Panc1 (cell line): ENCODE measurements at regions not wholly inside any gene's neighbourhood (a gene's known extent, or its start where the extent isn't known, plus 50 kb on each side); places are given as distances from the start of the nearest gene placed in this dataset.

ENCODE experiments used
- ATAC-seq: fragments of 200-7000 bp; cut with Tn5 transposase; 2 replicates; pipeline ENCODE4 v1.9.1; 2020; ENCODE audit warnings: mild to moderate bottlenecking, moderate library complexity
- BruUV-seq: library from RNA; stranded (reverse); fragments of 400-500 nt; replicated peaks from 2 replicates; lab custom pipeline; 2021; lab: Mats Ljungman, UMichigan
- CTCF ChIA-PET: fragments of 300-600 bp; sonication (Branson Sonifier 250); formaldehyde crosslinking; loops from one replicate; lab custom pipeline; 2022; ENCODE audit warnings: antibody characterized with exemption; lab: Charles Lee
- POLR2A ChIA-PET: fragments of 300-600 bp; sonication (Branson Sonifier 250); formaldehyde crosslinking; loops from one replicate; lab custom pipeline; 2022; ENCODE audit warnings: antibody characterized with exemption; lab: Charles Lee
- DNase-seq: peaks from one replicate; pipeline ENCODE4 v3.0.0-alpha.2; 2010; ENCODE audit warnings: low read depth, low spot score
- H3K27ac ChIP-seq: 2 replicates; pipeline ENCODE4 v1.5.1; 2011; ENCODE audit warnings: mild to moderate bottlenecking, low read length, inconsistent platforms
- H3K27me3 ChIP-seq: fragments of 200-500 bp; sonication (Bioruptor generic); 2 replicates; pipeline ENCODE4 v1.6.0; 2014; ENCODE audit warnings: low read length, inconsistent platforms; ENCODE audit not compliant: control insufficient read depth, insufficient read depth
- H3K36me3 ChIP-seq: fragments of 200-500 bp; sonication (Bioruptor generic); 2 replicates; pipeline ENCODE4 v1.5.1; 2014; ENCODE audit warnings: inconsistent platforms, mild to moderate bottlenecking, low read length, moderate library complexity; ENCODE audit not compliant: control insufficient read depth, insufficient read depth
- H3K4me1 ChIP-seq: 2 replicates; pipeline ENCODE4 v1.5.1; 2011; ENCODE audit warnings: inconsistent platforms, mild to moderate bottlenecking, low read length, moderate library complexity; ENCODE audit not compliant: control insufficient read depth, insufficient read depth
- H3K4me3 ChIP-seq, 2 experiments: 2 replicates each; pipeline ENCODE4 v1.5.1; 2011 to 2012; ENCODE audit warnings: low read depth in 2 of 2, low read length in 2 of 2, mild to moderate bottlenecking in 2 of 2, inconsistent platforms in 1 of 2, moderate library complexity in 1 of 2
- H3K9me3 ChIP-seq: fragments of 200-500 bp; sonication (Bioruptor generic); 2 replicates; pipeline ENCODE4 v1.5.1; 2014; ENCODE audit warnings: low read depth, mild to moderate bottlenecking, inconsistent platforms, low read length, moderate library complexity; ENCODE audit not compliant: control insufficient read depth, insufficient read depth
- POLR2AphosphoS5 ChIP-seq: IDR thresholded peaks from 2 replicates; pipeline ENCODE4 v1.6.1; 2012; ENCODE audit warnings: mild to moderate bottlenecking, low read depth, low read length, moderate library complexity
- SIN3A ChIP-seq: IDR thresholded peaks from 2 replicates; pipeline ENCODE4 v1.6.1; 2012; ENCODE audit warnings: low read depth, mild to moderate bottlenecking, low read length, moderate library complexity, borderline replicate concordance; ENCODE audit not compliant: insufficient read depth
- TCF7L2 ChIP-seq: IDR thresholded peaks from 2 replicates; pipeline ENCODE4 v1.6.1; 2011; ENCODE audit warnings: mild to moderate bottlenecking, low read depth, low read length, inconsistent platforms
- in situ Hi-C: cut with HindIII; loops from 2 replicates; pipeline ENCODE4 v1.10.0; 2016; ENCODE audit warnings: low sequenced_read_pairs, low pct_unique_long_range_greater_than_20kb
- intact Hi-C: fragments of 100-400 bp; cut with micrococcal nuclease; formaldehyde crosslinking; loops from one replicate; pipeline ENCODE4 v1.10.0; 2022; ENCODE audit not compliant: unreplicated experiment
- TF ChIP-seq, protein P1 (sequence below): fragments of 450-650 bp; IDR thresholded peaks from 2 replicates; pipeline ENCODE4 v1.5.1; 2017; ENCODE audit warnings: mild to moderate bottlenecking
- TF ChIP-seq, protein P2 (sequence below), 2 experiments: IDR thresholded peaks; 2 replicates each; pipeline ENCODE4 v1.6.1; 2011 to 2012; ENCODE audit warnings: low read depth in 2 of 2, control low read depth in 1 of 2, low read length in 1 of 2, mild to moderate bottlenecking in 1 of 2, moderate library complexity in 1 of 2; ENCODE audit not compliant: insufficient read depth in 1 of 2

DNA sequence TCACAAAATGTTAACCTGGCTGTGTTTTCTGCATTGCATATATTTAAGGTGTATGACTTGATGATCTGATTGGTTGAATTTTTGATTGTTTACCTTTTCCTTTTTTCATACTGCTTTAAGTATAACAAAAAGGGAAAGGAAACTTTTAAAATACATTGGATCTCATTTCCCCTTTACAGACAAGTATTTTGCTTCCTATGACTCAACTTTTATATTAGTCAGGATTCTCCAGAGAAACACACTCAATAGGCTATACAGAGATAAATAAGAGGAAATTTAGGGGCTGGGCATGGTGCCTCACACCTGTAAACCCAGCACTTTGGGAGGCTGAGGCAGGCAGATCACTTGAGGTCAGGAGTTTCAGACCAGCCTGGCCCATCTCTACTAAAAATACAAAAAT, 205.8 kb downstream of the TJP1 start:
- H3K36me3 ChIP-seq: no peaks in the 10 kb centered on the region
- TF ChIP-seq, protein P1, sequence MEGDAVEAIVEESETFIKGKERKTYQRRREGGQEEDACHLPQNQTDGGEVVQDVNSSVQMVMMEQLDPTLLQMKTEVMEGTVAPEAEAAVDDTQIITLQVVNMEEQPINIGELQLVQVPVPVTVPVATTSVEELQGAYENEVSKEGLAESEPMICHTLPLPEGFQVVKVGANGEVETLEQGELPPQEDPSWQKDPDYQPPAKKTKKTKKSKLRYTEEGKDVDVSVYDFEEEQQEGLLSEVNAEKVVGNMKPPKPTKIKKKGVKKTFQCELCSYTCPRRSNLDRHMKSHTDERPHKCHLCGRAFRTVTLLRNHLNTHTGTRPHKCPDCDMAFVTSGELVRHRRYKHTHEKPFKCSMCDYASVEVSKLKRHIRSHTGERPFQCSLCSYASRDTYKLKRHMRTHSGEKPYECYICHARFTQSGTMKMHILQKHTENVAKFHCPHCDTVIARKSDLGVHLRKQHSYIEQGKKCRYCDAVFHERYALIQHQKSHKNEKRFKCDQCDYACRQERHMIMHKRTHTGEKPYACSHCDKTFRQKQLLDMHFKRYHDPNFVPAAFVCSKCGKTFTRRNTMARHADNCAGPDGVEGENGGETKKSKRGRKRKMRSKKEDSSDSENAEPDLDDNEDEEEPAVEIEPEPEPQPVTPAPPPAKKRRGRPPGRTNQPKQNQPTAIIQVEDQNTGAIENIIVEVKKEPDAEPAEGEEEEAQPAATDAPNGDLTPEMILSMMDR: no peak
- TF ChIP-seq SIN3A (no peak), POLR2AphosphoS5 (no peak), TCF7L2 (no peak)
- TF ChIP-seq, protein P2, sequence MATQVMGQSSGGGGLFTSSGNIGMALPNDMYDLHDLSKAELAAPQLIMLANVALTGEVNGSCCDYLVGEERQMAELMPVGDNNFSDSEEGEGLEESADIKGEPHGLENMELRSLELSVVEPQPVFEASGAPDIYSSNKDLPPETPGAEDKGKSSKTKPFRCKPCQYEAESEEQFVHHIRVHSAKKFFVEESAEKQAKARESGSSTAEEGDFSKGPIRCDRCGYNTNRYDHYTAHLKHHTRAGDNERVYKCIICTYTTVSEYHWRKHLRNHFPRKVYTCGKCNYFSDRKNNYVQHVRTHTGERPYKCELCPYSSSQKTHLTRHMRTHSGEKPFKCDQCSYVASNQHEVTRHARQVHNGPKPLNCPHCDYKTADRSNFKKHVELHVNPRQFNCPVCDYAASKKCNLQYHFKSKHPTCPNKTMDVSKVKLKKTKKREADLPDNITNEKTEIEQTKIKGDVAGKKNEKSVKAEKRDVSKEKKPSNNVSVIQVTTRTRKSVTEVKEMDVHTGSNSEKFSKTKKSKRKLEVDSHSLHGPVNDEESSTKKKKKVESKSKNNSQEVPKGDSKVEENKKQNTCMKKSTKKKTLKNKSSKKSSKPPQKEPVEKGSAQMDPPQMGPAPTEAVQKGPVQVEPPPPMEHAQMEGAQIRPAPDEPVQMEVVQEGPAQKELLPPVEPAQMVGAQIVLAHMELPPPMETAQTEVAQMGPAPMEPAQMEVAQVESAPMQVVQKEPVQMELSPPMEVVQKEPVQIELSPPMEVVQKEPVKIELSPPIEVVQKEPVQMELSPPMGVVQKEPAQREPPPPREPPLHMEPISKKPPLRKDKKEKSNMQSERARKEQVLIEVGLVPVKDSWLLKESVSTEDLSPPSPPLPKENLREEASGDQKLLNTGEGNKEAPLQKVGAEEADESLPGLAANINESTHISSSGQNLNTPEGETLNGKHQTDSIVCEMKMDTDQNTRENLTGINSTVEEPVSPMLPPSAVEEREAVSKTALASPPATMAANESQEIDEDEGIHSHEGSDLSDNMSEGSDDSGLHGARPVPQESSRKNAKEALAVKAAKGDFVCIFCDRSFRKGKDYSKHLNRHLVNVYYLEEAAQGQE (IDR thresholded peaks at IDR 0.05; ENCODE audit: insufficient read depth in 1 of 2, low read depth in 2 of 2, low read length in 1 of 2): no peak
- ATAC-seq (no peak), DNase-seq (no peak)
- no peaks in the 10 kb centered on the region for H3K4me1 ChIP-seq
- CTCF ChIA-PET: no interaction called here
- BruUV-seq: no TSS peak
- H3K9me3 ChIP-seq: no peaks in the 10 kb centered on the region
- peaks cover 5% of the 10 kb centered on the region; the same call in 1 of the 2 replicates for H3K27me3 ChIP-seq
- POLR2A ChIA-PET: no interaction called here
- no peak overlapping the region for H3K4me3 ChIP-seq
- in situ Hi-C loops: no loop called here
- intact Hi-C loops: loop anchor here (5.0 kb wide), 1 partner anchor 51 kb away; no protein-coding TSS in a partner anchor
- no peak overlapping the region for H3K27ac ChIP-seq

DNA sequence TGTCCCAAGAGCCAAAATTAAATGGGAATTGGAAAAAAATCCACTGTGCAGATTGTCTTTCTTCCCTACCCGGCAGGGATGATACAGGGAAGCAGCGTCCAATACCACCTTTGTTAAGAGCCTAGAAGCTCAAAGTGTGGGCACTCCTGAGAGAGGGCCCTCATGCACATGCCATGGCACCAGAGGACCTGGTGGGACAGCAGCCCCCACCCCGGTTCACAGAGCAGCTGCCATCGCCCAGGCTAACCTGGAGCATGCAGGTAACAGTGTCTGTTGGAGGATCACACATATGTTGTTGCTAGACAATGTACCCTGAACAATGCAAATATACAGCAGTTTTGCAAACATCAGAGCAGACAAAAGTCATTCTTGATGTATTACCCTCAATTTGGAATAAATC, 206.5 kb downstream of the TJP1 start:
- no peaks in the 10 kb centered on the region for H3K36me3 ChIP-seq
- ChIA-PET CTCF (interaction anchor here (0.8 kb wide), 1 partner anchor 326 kb away, joined by 9 read pairs; no protein-coding TSS in a partner anchor), POLR2A (no interaction called here)
- DNase-seq (no peak), ATAC-seq (no peak)
- TF ChIP-seq SIN3A: no peak
- TF ChIP-seq, protein P1: no peak
- no peak for TF ChIP-seq TCF7L2
- TF ChIP-seq POLR2AphosphoS5: no peak
- TF ChIP-seq, protein P2 (IDR thresholded peaks at IDR 0.05; ENCODE audit: insufficient read depth in 1 of 2, low read depth in 2 of 2, low read length in 1 of 2): no peak
- no TSS peak for BruUV-seq
- intact Hi-C loops: loop anchor here (5.0 kb wide), 1 partner anchor 52 kb away; no protein-coding TSS in a partner anchor
- no peak overlapping the region for H3K4me3 ChIP-seq
- peaks cover 5% of the 10 kb centered on the region; the same call in 1 of the 2 replicates for H3K27me3 ChIP-seq
- no peak overlapping the region for H3K27ac ChIP-seq
- in situ Hi-C loops: no loop called here
- no peaks in the 10 kb centered on the region for H3K9me3 ChIP-seq
- H3K4me1 ChIP-seq: no peaks in the 10 kb centered on the region
